Upper lobe of left lung (tissue), 4 donors: ENCODE measurements at regions not wholly inside any gene's neighbourhood (a gene's known extent, or its start where the extent isn't known, plus 50 kb on each side); places are given as distances from the start of the nearest gene placed in this dataset.

ENCODE experiments used
- CTCF ChIP-seq, 6 experiments: fragments of 450-650 bp in 4 of 6; fragments of 200-600 bp in 2 of 6; sonication (generic) in 2 of 6; IDR thresholded peaks; one replicate each; pipeline ENCODE4 v1.5.1; 2016 to 2019; ENCODE audit warnings: antibody characterized with exemption in 6 of 6
- EP300 ChIP-seq, 4 donors: sonication (generic); formaldehyde crosslinking; IDR thresholded peaks; one replicate each; pipeline ENCODE4 v1.5.1; 2017; ENCODE audit warnings: antibody characterized with exemption in 4 of 4, control low read depth in 2 of 4
- POLR2A ChIP-seq, 4 donors: fragments of 450-650 bp; IDR thresholded peaks; one replicate each; pipeline ENCODE4 v1.5.1; 2016 to 2017; ENCODE audit warnings: antibody characterized with exemption in 4 of 4, mild to moderate bottlenecking in 2 of 4

DNA sequence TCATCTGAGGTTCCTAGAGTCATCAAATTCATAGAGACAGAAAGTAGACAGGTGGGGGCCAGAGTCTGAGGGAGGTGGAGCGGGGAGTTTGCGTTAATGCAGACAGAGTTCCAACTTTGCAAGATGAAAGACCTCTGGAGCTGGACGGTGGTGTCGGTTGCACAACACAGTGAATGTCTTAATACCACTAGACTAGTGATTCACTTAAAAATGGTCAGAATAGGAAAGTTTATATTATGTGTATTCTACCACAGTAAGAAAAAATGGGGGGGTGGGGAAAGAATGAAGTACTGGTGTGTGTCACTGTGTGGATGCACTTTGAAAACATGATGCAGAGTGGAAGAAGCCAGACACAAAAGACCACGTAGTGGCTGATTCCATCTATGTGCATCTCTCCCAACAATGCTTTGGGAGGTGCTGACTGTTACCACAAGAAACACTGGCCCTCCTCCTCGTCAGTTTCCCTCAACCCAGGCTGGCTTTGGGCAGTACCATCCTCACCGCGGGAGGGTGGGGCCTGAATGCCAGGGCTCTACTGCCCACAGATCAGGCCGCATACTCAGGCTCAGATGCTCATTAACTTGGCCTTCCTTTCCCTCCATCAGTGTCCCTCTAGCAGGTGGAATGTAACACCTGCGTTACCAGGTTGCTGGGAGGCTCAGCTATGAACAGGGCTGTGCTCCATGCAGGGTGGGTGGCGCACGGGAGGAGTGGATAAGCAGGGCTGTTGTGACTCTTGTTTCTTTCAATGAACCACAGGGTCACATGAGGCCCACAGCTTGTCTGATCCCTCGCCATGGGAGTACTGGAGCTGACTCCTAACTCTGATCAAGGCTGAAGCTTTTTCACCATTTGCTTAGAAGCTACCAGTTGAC, 297.0 kb downstream of the CTTN start:
- no peak for TF ChIP-seq POLR2A (IDR thresholded peaks at IDR 0.05)
- no peak for TF ChIP-seq CTCF (IDR thresholded peaks at IDR 0.05)
- no peak for TF ChIP-seq EP300 (IDR thresholded peaks at IDR 0.05)
